ENCODE measurements at regions not wholly inside any gene's neighbourhood (a gene's known extent, or its start where the extent isn't known, plus 50 kb on each side); places are given as distances from the start of the nearest gene placed in this dataset.

DNA sequence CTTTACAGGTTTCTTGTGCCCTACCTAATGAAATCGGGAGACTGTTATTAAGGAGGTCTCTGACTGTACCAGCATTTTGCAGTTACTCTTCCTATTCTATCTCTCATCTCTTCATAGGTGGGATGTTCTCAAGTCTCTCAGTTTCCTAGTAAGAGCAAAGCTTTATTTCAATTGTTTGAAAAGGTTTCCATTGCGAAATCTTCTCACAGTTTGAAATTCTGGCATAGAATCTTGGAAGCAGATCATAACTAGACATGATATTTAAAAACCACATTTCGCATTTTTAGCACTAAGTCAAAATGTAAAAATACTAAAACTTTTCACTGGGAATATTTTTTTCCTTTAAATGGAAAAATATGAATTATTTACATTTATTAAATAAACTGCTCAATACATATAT lies 1311.4 kb downstream of the ROBO2 start:
- Histone ChIP-seq H2AFZ (ENCODE audit: low read length) (no peak overlapping the region), H3K9me3 (ENCODE audit: insufficient read depth, low read depth, low read length) (no peaks in the 10 kb centered on the region), H3K36me3 (ENCODE audit: insufficient read depth, low read length) (no peaks in the 10 kb centered on the region), H3K9ac (ENCODE audit: low read depth, low read length, poor library complexity, severe bottlenecking) (no peak overlapping the region), H3F3A (ENCODE audit: low read depth) (no peaks in the 10 kb centered on the region), H3K27me3 (ENCODE audit: insufficient read depth, low read length, poor library complexity, severe bottlenecking) (no peaks in the 10 kb centered on the region), H3K4me1 (ENCODE audit: insufficient read depth, low read length, poor library complexity, severe bottlenecking) (no peaks in the 10 kb centered on the region), H3K9me2 (replicated peaks; ENCODE audit: low read depth, low read length) (no peaks in the 10 kb centered on the region), H3K79me2 (ENCODE audit: insufficient read depth, low read length) (no peaks in the 10 kb centered on the region), H4K20me1 (ENCODE audit: insufficient read depth, low read length, poor library complexity, severe bottlenecking) (no peaks in the 10 kb centered on the region), H3K4me3 (ENCODE audit: low read length, poor library complexity, severe bottlenecking) (no peak overlapping the region), H3K4me2 (ENCODE audit: low read depth, low read length, poor library complexity, severe bottlenecking) (no peak overlapping the region)
- no peak for TF ChIP-seq EZH2phosphoT487 (IDR thresholded peaks at IDR 0.05; ENCODE audit: borderline replicate concordance)
- TF ChIP-seq, protein P1, sequence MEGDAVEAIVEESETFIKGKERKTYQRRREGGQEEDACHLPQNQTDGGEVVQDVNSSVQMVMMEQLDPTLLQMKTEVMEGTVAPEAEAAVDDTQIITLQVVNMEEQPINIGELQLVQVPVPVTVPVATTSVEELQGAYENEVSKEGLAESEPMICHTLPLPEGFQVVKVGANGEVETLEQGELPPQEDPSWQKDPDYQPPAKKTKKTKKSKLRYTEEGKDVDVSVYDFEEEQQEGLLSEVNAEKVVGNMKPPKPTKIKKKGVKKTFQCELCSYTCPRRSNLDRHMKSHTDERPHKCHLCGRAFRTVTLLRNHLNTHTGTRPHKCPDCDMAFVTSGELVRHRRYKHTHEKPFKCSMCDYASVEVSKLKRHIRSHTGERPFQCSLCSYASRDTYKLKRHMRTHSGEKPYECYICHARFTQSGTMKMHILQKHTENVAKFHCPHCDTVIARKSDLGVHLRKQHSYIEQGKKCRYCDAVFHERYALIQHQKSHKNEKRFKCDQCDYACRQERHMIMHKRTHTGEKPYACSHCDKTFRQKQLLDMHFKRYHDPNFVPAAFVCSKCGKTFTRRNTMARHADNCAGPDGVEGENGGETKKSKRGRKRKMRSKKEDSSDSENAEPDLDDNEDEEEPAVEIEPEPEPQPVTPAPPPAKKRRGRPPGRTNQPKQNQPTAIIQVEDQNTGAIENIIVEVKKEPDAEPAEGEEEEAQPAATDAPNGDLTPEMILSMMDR (conservative IDR thresholded peaks at IDR 0.05; ENCODE audit: low read length), result no peak

DNA sequence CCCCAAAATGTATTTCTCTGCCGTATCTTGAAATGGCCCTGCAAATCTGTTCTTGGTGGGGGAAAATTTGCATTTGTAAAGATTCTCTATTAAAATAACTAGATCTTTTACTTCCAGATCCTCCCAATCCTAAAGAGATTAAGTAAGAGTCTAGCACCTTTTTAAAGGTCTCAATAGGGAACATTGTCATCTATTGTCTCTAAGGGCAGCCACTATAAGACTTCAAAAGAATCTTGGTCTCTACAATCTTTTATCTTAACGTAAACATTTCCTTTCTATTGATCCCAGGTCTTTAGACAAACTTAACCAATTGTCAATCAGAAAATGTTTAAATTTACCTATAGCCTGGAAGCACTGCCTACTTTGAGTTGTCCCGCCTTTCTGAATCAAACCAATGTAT lies 1313.3 kb downstream of the ROBO2 start:
- Histone ChIP-seq H3K9me3 (ENCODE audit: insufficient read depth, low read depth, low read length) (no peaks in the 10 kb centered on the region), H2AFZ (ENCODE audit: low read length) (no peak overlapping the region), H3K79me2 (ENCODE audit: insufficient read depth, low read length) (no peaks in the 10 kb centered on the region), H3K9ac (ENCODE audit: low read depth, low read length, poor library complexity, severe bottlenecking) (no peak overlapping the region), H4K20me1 (ENCODE audit: insufficient read depth, low read length, poor library complexity, severe bottlenecking) (no peaks in the 10 kb centered on the region), H3K4me1 (ENCODE audit: insufficient read depth, low read length, poor library complexity, severe bottlenecking) (no peaks in the 10 kb centered on the region), H3K27me3 (ENCODE audit: insufficient read depth, low read length, poor library complexity, severe bottlenecking) (no peaks in the 10 kb centered on the region), H3K36me3 (ENCODE audit: insufficient read depth, low read length) (no peaks in the 10 kb centered on the region), H3F3A (ENCODE audit: low read depth) (no peaks in the 10 kb centered on the region), H3K9me2 (replicated peaks; ENCODE audit: low read depth, low read length) (no peaks in the 10 kb centered on the region), H3K4me3 (ENCODE audit: low read length, poor library complexity, severe bottlenecking) (no peak overlapping the region), H3K4me2 (ENCODE audit: low read depth, low read length, poor library complexity, severe bottlenecking) (no peak overlapping the region)
- TF ChIP-seq, protein P1 (conservative IDR thresholded peaks at IDR 0.05; ENCODE audit: low read length), result no peak
- no peak for TF ChIP-seq EZH2phosphoT487 (IDR thresholded peaks at IDR 0.05; ENCODE audit: borderline replicate concordance)

DNA sequence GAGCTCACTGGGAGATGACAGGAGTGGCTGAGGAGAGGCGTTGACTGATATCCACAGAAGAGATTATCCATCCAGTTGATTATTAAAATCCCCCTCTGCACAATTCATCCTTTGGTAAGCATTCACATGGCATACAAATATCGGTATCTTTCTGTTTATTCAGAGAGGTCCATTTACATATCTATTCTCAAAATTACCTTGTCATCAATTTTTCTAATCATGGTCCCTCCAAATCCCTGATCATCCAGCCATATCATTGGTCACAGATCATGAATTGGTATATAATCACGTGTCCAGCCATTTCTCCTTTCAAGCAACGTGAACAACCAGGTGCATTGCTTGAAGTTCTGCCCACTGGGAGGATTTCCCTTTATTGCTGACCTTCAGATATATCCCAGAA lies 1321.0 kb downstream of the ROBO2 start:
- TF ChIP-seq EZH2phosphoT487 (IDR thresholded peaks at IDR 0.05; ENCODE audit: borderline replicate concordance), result no peak
- TF ChIP-seq, protein P1 (conservative IDR thresholded peaks at IDR 0.05; ENCODE audit: low read length), result no peak
- no peaks in the 10 kb centered on the region for H3K9me3 ChIP-seq (ENCODE audit: insufficient read depth, low read depth, low read length)
- H3F3A ChIP-seq (ENCODE audit: low read depth), result no peaks in the 10 kb centered on the region
- H3K9me2 ChIP-seq (replicated peaks; ENCODE audit: low read depth, low read length), result no peaks in the 10 kb centered on the region
- no peak overlapping the region for H3K4me3 ChIP-seq (ENCODE audit: low read length, poor library complexity, severe bottlenecking)
- no peak overlapping the region for H3K9ac ChIP-seq (ENCODE audit: low read depth, low read length, poor library complexity, severe bottlenecking)
- H3K27me3 ChIP-seq (ENCODE audit: insufficient read depth, low read length, poor library complexity, severe bottlenecking), result no peaks in the 10 kb centered on the region
- no peak overlapping the region for H2AFZ ChIP-seq (ENCODE audit: low read length)
- no peaks in the 10 kb centered on the region for H3K36me3 ChIP-seq (ENCODE audit: insufficient read depth, low read length)
- H3K4me2 ChIP-seq (ENCODE audit: low read depth, low read length, poor library complexity, severe bottlenecking), result no peak overlapping the region
- no peaks in the 10 kb centered on the region for H3K79me2 ChIP-seq (ENCODE audit: insufficient read depth, low read length)
- H4K20me1 ChIP-seq (ENCODE audit: insufficient read depth, low read length, poor library complexity, severe bottlenecking), result no peaks in the 10 kb centered on the region
- no peaks in the 10 kb centered on the region for H3K4me1 ChIP-seq (ENCODE audit: insufficient read depth, low read length, poor library complexity, severe bottlenecking)
